Lower leg skin (tissue), 3 donors: ENCODE measurements at regions not wholly inside any gene's neighbourhood (a gene's known extent, or its start where the extent isn't known, plus 50 kb on each side); places are given as distances from the start of the nearest gene placed in this dataset.
"Not testable (repeated sequence)": the region's sequence is repeated elsewhere in the genome, so short reads cannot be mapped to it uniquely, and the experiment has no call there.

Experiments
- CTCF ChIP-seq, 3 donors: fragments of 450-650 bp; IDR thresholded peaks; one replicate each; pipeline ENCODE4 v1.5.1; 2016; ENCODE audit warnings: antibody characterized with exemption in 3 of 3, mild to moderate bottlenecking in 3 of 3, moderate library complexity in 2 of 3
- POLR2A ChIP-seq, 2 donors: fragments of 450-650 bp; IDR thresholded peaks; one replicate each; pipeline ENCODE4 v1.6.1; 2016 to 2017; ENCODE audit warnings: antibody characterized with exemption in 2 of 2, mild to moderate bottlenecking in 1 of 2, moderate library complexity in 1 of 2

GRCh38 chr11:89601263-89601662 lies 108.8 kb upstream of the TRIM77 start:
- TF ChIP-seq CTCF, POLR2A (IDR thresholded peaks at IDR 0.05): not testable (repeated sequence)
